PC-3 (cell line): ENCODE measurements at regions not wholly inside any gene's neighbourhood (a gene's known extent, or its start where the extent isn't known, plus 50 kb on each side); places are given as distances from the start of the nearest gene placed in this dataset.

Experiments
- EZH2 ChIP-seq: fragments of 300-600 bp; sonication (generic); IDR thresholded peaks from one replicate; pipeline ENCODE4 v1.6.1; 2017; ENCODE audit warnings: antibody characterized with exemption, mild to moderate bottlenecking, low read length; ENCODE audit not compliant: unreplicated experiment
- EZH2phosphoT487 ChIP-seq: fragments of 300-600 bp; sonication (generic); IDR thresholded peaks from 2 replicates; pipeline ENCODE4 v1.6.1; 2018; ENCODE audit warnings: mild to moderate bottlenecking, antibody characterized with exemption, low read length, borderline replicate concordance
- TF ChIP-seq, protein P1 (sequence below): fragments of 300-600 bp; sonication (generic); conservative IDR thresholded peaks from 2 replicates; pipeline ENCODE4 v1.5.1; 2017; ENCODE audit warnings: antibody characterized with exemption, low read depth, mild to moderate bottlenecking, low read length

DNA sequence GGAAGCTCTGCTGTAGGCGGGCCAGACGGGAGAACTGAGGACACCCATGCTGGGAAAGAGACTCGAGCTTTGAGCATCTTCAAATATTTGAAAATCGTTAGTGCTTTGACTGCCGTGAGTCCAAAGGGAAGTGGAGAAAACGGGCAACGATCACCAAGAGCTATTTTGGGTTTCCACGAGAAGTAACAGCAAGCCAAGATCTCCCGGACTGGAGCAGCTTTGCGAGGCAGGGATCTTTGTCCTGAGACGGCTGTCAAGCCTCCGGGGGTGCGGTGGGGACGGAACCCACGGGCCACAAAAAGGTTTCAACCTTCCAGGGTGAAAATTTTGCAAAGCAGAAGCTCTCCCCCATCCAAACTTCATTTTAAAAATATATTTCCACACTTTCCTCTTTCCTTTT, 195.8 kb downstream of the NDUFA10 start:
- no peak for TF ChIP-seq EZH2phosphoT487
- TF ChIP-seq, protein P1, sequence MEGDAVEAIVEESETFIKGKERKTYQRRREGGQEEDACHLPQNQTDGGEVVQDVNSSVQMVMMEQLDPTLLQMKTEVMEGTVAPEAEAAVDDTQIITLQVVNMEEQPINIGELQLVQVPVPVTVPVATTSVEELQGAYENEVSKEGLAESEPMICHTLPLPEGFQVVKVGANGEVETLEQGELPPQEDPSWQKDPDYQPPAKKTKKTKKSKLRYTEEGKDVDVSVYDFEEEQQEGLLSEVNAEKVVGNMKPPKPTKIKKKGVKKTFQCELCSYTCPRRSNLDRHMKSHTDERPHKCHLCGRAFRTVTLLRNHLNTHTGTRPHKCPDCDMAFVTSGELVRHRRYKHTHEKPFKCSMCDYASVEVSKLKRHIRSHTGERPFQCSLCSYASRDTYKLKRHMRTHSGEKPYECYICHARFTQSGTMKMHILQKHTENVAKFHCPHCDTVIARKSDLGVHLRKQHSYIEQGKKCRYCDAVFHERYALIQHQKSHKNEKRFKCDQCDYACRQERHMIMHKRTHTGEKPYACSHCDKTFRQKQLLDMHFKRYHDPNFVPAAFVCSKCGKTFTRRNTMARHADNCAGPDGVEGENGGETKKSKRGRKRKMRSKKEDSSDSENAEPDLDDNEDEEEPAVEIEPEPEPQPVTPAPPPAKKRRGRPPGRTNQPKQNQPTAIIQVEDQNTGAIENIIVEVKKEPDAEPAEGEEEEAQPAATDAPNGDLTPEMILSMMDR: no peak
- TF ChIP-seq EZH2: no peak
